ENCODE measurements at regions not wholly inside any gene's neighbourhood (a gene's known extent, or its start where the extent isn't known, plus 50 kb on each side); places are given as distances from the start of the nearest gene placed in this dataset.

DNA sequence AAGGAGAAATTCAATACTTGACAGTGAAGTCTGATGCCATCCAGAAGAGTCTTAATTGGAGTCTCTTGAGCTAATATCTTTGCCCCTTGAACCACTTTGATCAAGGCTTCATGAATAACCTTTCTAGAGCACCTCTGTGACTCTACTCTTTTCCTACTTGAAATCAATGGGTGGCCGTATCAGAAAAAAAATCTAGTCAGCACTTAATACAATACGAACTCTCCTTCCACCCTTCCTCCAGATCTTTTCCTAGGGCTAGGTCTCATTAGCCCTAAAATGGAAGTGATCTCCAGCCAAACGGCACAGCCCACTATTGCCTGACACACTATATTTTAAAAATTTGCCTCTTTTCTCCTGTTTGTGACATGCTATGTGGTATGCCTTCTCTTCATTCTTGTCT, 129.6 kb upstream of the TLL1 start (continued):
- TF ChIP-seq ZNF383 (CRISPR knock-in tag; IDR thresholded peaks at IDR 0.05; ENCODE audit: borderline replicate concordance): no peak
- no peak for TF ChIP-seq LCORL (IDR thresholded peaks at IDR 0.05)
- no peak for TF ChIP-seq LCORL (CRISPR knock-in tag; IDR thresholded peaks at IDR 0.05)
- TF ChIP-seq, protein P1, sequence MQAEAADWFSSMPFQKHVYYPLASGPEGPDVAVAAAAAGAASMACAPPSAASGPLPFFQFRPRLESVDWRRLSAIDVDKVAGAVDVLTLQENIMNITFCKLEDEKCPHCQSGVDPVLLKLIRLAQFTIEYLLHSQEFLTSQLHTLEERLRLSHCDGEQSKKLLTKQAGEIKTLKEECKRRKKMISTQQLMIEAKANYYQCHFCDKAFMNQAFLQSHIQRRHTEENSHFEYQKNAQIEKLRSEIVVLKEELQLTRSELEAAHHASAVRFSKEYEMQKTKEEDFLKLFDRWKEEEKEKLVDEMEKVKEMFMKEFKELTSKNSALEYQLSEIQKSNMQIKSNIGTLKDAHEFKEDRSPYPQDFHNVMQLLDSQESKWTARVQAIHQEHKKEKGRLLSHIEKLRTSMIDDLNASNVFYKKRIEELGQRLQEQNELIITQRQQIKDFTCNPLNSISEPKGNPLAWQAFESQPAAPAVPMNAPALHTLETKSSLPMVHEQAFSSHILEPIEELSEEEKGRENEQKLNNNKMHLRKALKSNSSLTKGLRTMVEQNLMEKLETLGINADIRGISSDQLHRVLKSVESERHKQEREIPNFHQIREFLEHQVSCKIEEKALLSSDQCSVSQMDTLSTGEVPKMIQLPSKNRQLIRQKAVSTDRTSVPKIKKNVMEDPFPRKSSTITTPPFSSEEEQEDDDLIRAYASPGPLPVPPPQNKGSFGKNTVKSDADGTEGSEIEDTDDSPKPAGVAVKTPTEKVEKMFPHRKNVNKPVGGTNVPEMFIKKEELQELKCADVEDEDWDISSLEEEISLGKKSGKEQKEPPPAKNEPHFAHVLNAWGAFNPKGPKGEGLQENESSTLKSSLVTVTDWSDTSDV (CRISPR knock-in tag; IDR thresholded peaks at IDR 0.05): no peak
- TF ChIP-seq REL (CRISPR knock-in tag; conservative IDR thresholded peaks at IDR 0.05): no peak
- no peak for TF ChIP-seq ZNF12 (CRISPR knock-in tag; IDR thresholded peaks at IDR 0.05)
- TF ChIP-seq CHD2 (IDR thresholded peaks at IDR 0.05; ENCODE audit: low read depth, low read length): no peak

DNA sequence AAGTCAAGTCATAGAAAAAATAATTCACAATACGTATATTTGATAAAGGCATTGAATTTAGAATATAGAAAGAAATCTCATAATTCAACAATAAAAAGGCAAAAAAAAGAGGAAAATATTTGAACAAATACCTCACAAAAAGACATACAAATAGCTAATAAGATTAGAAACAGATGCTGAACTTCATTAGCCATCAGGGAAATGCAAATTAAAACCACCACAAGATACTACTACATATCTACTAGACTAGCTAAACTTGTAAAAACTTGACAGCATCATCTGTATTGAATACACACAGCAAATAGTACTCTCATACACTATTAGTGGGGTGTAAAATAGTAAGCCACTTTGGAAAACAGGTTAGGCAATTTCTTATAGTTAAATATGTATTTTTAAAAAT, 128.7 kb upstream of the TLL1 start:
- in situ Hi-C loops (cut with HindIII; ENCODE audit: extremely low pct_ligation_motif_present, low pct_unique_long_range_greater_than_20kb): no loop called here
- FAIRE-seq: no peak
- H3K79me2 ChIP-seq (ENCODE audit: insufficient read depth, low read length): no peaks in the 10 kb centered on the region
- BruUV-seq (replicated peaks): no TSS peak
- no peaks in the 10 kb centered on the region for H3K9me3 ChIP-seq (ENCODE audit: low read length)
- ATAC-seq: no peak
- 0% methylated on average over 1 of the region's 1 CpG for WGBS (ENCODE audit: low lambda C conversion rate)
- no peak overlapping the region for H3K9ac ChIP-seq (ENCODE audit: insufficient read depth, low read depth, low read length)
- H3K27me3 ChIP-seq (ENCODE audit: control insufficient read depth in 1 of 2, insufficient read depth in 2 of 2, low read length in 2 of 2): no peaks in the 10 kb centered on the region
- no peaks in the 10 kb centered on the region for H3K36me3 ChIP-seq (replicated peaks in 1 of 2; ENCODE audit: control insufficient read depth in 1 of 2, insufficient read depth in 2 of 2, low read length in 2 of 2)
- H3K4me2 ChIP-seq (ENCODE audit: low read depth, low read length): no peak overlapping the region
- H2AFZ ChIP-seq (ENCODE audit: low read length): no peak overlapping the region
- POLR2A ChIA-PET: no interaction called here
- H4K20me1 ChIP-seq (ENCODE audit: insufficient read depth, low read length): no peaks in the 10 kb centered on the region
- CTCF ChIA-PET (ENCODE audit: low intra/inter-chr PET ratio, low total read pairs): no interaction called here
- H3K27ac ChIP-seq (ENCODE audit: extremely low read length, insufficient read depth, low read length): no peak overlapping the region
- no peak overlapping the region for H3K4me3 ChIP-seq (replicated peaks in 1 of 3; ENCODE audit: insufficient read depth in 1 of 3, low read depth in 2 of 3, low read length in 3 of 3)
- no peak for DNase-seq (ENCODE audit: low spot score)
- intact Hi-C loops (cut with micrococcal nuclease; ENCODE audit: unreplicated experiment): no loop called here
- no peaks in the 10 kb centered on the region for H3K4me1 ChIP-seq (ENCODE audit: insufficient read depth, low read length)
- TF ChIP-seq, protein P2, sequence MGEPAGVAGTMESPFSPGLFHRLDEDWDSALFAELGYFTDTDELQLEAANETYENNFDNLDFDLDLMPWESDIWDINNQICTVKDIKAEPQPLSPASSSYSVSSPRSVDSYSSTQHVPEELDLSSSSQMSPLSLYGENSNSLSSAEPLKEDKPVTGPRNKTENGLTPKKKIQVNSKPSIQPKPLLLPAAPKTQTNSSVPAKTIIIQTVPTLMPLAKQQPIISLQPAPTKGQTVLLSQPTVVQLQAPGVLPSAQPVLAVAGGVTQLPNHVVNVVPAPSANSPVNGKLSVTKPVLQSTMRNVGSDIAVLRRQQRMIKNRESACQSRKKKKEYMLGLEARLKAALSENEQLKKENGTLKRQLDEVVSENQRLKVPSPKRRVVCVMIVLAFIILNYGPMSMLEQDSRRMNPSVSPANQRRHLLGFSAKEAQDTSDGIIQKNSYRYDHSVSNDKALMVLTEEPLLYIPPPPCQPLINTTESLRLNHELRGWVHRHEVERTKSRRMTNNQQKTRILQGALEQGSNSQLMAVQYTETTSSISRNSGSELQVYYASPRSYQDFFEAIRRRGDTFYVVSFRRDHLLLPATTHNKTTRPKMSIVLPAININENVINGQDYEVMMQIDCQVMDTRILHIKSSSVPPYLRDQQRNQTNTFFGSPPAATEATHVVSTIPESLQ (CRISPR knock-in tag; conservative IDR thresholded peaks at IDR 0.05): no peak
- no peak for TF ChIP-seq TSC22D2 (CRISPR knock-in tag; IDR thresholded peaks at IDR 0.05; ENCODE audit: borderline replicate concordance)
- TF ChIP-seq, protein P3, sequence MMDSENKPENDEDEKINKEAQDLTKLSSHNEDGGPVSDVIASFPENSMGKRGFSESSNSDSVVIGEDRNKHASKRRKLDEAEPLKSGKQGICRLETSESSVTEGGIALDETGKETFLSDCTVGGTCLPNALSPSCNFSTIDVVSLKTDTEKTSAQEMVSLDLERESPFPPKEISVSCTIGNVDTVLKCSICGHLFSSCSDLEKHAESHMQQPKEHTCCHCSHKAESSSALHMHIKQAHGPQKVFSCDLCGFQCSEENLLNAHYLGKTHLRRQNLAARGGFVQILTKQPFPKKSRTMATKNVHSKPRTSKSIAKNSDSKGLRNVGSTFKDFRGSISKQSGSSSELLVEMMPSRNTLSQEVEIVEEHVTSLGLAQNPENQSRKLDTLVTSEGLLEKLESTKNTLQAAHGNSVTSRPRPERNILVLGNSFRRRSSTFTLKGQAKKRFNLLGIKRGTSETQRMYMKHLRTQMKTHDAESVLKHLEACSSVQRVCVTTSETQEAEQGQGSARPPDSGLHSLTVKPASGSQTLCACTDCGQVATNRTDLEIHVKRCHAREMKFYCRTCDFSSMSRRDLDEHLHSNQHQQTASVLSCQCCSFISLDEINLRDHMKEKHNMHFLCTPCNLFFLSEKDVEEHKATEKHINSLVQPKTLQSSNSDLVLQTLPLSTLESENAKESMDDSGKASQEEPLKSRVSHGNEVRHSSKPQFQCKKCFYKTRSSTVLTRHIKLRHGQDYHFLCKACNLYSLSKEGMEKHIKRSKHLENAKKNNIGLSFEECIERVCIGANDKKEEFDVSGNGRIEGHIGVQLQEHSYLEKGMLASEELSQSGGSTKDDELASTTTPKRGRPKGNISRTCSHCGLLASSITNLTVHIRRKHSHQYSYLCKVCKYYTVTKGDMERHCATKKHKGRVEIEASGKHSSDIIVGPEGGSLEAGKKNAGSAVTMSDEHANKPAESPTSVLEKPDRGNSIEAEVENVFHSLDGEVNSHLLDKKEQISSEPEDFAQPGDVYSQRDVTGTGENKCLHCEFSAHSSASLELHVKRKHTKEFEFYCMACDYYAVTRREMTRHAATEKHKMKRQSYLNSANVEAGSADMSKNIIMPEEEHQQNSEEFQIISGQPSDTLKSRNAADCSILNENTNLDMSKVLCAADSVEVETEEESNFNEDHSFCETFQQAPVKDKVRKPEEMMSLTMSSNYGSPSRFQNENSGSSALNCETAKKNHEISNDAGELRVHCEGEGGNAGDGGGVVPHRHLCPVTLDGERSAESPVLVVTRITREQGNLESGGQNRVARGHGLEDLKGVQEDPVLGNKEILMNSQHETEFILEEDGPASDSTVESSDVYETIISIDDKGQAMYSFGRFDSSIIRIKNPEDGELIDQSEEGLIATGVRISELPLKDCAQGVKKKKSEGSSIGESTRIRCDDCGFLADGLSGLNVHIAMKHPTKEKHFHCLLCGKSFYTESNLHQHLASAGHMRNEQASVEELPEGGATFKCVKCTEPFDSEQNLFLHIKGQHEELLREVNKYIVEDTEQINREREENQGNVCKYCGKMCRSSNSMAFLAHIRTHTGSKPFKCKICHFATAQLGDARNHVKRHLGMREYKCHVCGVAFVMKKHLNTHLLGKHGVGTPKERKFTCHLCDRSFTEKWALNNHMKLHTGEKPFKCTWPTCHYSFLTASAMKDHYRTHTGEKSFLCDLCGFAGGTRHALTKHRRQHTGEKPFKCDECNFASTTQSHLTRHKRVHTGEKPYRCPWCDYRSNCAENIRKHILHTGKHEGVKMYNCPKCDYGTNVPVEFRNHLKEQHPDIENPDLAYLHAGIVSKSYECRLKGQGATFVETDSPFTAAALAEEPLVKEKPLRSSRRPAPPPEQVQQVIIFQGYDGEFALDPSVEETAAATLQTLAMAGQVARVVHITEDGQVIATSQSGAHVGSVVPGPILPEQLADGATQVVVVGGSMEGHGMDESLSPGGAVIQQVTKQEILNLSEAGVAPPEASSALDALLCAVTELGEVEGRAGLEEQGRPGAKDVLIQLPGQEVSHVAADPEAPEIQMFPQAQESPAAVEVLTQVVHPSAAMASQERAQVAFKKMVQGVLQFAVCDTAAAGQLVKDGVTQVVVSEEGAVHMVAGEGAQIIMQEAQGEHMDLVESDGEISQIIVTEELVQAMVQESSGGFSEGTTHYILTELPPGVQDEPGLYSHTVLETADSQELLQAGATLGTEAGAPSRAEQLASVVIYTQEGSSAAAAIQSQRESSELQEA (CRISPR knock-in tag; IDR thresholded peaks at IDR 0.05; ENCODE audit: not compliant biosample characterization): no peak
- no peak for TF ChIP-seq ZFP41 (CRISPR knock-in tag; IDR thresholded peaks at IDR 0.05; ENCODE audit: borderline replicate concordance)
- TF ChIP-seq ZNF772 (CRISPR knock-in tag; IDR thresholded peaks at IDR 0.05): no peak
